A673 (cell line): ENCODE measurements at regions not wholly inside any gene's neighbourhood (a gene's known extent, or its start where the extent isn't known, plus 50 kb on each side); places are given as distances from the start of the nearest gene placed in this dataset.

Experiments used
- CTCF ChIP-seq: fragments of 300-800, 200-600 bp; sonication (generic); conservative IDR thresholded peaks from 2 replicates; pipeline ENCODE4 v1.5.1; 2017; ENCODE audit warnings: low read depth, mild to moderate bottlenecking, antibody characterized with exemption, low read length, moderate library complexity, mixed read lengths
- EZH2 ChIP-seq: fragments of 200-600 bp; sonication (generic); IDR thresholded peaks from 2 replicates; pipeline ENCODE4 v1.6.1; 2017; ENCODE audit warnings: borderline replicate concordance, low read depth, mild to moderate bottlenecking, mixed read lengths, antibody characterized with exemption, low read length; ENCODE audit not compliant: poor library complexity, severe bottlenecking

GRCh38 chr1:115898020-115898419 is 57.1 kb upstream of the NHLH2 start:
- TF ChIP-seq EZH2 (no peak), CTCF (no peak)
